ENCODE measurements at regions not wholly inside any gene's neighbourhood (a gene's known extent, or its start where the extent isn't known, plus 50 kb on each side); places are given as distances from the start of the nearest gene placed in this dataset.

DNA sequence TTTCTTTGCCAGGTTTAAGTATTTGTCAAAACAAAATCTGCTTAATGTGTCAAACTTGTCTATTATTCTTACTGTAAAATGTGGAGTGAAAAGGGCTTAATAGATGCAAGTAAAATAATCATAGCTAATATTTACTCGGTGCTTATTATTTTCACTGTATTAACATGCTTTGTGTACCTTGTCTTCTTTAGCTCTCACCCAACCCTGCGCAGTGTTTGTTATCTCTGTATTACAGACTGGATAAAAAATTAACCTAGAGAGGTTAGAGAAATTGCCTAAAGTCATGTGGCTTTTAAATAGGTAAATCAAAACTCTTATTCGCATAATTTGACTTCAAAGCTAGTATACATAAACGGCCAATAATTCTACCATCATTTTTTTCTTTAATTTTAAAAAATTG lies 1864.8 kb downstream of the MAT2B start:
- H3K27me3 ChIP-seq = no peaks in the 10 kb centered on the region
- no peak overlapping the region for H3K4me3 ChIP-seq
- TF ChIP-seq, protein P1, sequence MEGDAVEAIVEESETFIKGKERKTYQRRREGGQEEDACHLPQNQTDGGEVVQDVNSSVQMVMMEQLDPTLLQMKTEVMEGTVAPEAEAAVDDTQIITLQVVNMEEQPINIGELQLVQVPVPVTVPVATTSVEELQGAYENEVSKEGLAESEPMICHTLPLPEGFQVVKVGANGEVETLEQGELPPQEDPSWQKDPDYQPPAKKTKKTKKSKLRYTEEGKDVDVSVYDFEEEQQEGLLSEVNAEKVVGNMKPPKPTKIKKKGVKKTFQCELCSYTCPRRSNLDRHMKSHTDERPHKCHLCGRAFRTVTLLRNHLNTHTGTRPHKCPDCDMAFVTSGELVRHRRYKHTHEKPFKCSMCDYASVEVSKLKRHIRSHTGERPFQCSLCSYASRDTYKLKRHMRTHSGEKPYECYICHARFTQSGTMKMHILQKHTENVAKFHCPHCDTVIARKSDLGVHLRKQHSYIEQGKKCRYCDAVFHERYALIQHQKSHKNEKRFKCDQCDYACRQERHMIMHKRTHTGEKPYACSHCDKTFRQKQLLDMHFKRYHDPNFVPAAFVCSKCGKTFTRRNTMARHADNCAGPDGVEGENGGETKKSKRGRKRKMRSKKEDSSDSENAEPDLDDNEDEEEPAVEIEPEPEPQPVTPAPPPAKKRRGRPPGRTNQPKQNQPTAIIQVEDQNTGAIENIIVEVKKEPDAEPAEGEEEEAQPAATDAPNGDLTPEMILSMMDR (IDR thresholded peaks at IDR 0.05) = no peak
- no peak for TF ChIP-seq POLR2A (IDR thresholded peaks at IDR 0.05)
- no peaks in the 10 kb centered on the region for H3K4me1 ChIP-seq (replicated peaks in 1 of 2)
- H3K9me3 ChIP-seq (replicated peaks in 1 of 3) = no peaks in the 10 kb centered on the region
- no peaks in the 10 kb centered on the region for H3K36me3 ChIP-seq (replicated peaks in 1 of 2)
- no peak for DNase-seq
- 75 to 87% (median 80%) methylated on average over 4 of the region's 4 CpGs for WGBS, 4 donors
- intact Hi-C loops (cut with DNase I) = no loop called here
- H3K27ac ChIP-seq = no peak overlapping the region

DNA sequence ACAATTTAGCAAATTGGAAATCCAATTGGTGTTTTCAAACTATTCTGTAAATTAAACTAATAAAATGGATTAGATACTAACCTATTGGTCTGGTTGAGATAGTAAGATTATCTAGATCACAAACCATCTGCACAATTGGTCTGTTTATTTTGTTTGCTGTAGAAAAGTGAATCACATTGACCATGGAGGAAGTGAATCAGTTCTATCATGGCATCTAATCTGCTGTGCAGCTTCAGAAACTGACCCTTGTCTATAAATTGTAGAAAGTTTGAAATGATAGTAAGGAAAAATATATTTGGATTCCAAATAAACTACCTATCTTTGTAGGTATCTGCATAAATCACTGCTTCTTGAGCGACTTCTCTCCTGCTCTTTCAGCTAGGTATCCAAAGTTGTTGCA lies 1865.4 kb downstream of the MAT2B start:
- no peaks in the 10 kb centered on the region for H3K9me3 ChIP-seq (replicated peaks in 1 of 3)
- no peaks in the 10 kb centered on the region for H3K4me1 ChIP-seq (replicated peaks in 1 of 2)
- H3K4me3 ChIP-seq = no peak overlapping the region
- no peak for TF ChIP-seq POLR2A (IDR thresholded peaks at IDR 0.05)
- TF ChIP-seq, protein P1 (IDR thresholded peaks at IDR 0.05) = no peak
- intact Hi-C loops (cut with DNase I) = no loop called here
- DNase-seq = no peak
- H3K27me3 ChIP-seq = no peaks in the 10 kb centered on the region
- H3K27ac ChIP-seq = no peak overlapping the region
- WGBS, 4 donors = 46 to 75% (median 68%) methylated on average over 1 of the region's 1 CpG
- H3K36me3 ChIP-seq (replicated peaks in 1 of 2) = no peaks in the 10 kb centered on the region

DNA sequence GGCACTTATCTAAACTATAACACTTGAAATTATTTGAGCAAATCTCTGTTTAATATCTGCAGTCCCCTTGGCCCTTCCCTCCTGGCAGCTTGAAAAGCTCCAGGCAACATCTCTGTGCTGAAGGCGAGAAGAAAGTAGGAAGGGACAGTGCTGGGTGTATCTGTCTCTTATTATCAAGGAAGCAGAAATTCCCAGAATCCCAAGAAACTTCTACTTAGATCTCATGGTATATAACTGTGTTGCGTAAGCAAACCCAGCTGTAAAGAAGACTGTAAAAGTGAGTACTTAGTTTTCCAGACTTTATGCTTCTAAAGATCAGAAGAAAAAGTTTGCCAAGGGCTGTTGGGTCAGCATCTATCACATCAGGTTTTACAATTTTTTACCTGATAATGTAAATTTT lies 1869.8 kb downstream of the MAT2B start:
- Histone ChIP-seq H3K27ac (no peak overlapping the region), H3K4me3 (no peak overlapping the region), H3K27me3 (no peaks in the 10 kb centered on the region), H3K36me3 (replicated peaks in 1 of 2) (no peaks in the 10 kb centered on the region), H3K9me3 (replicated peaks in 1 of 3) (no peaks in the 10 kb centered on the region), H3K4me1 (replicated peaks in 1 of 2) (no peaks in the 10 kb centered on the region)
- WGBS, 4 donors = 73 to 93% (median 82%) methylated on average over 2 of the region's 2 CpGs
- TF ChIP-seq POLR2A (IDR thresholded peaks at IDR 0.05) = no peak
- TF ChIP-seq, protein P1 (IDR thresholded peaks at IDR 0.05) = no peak
- DNase-seq = no peak
- intact Hi-C loops (cut with DNase I) = no loop called here

DNA sequence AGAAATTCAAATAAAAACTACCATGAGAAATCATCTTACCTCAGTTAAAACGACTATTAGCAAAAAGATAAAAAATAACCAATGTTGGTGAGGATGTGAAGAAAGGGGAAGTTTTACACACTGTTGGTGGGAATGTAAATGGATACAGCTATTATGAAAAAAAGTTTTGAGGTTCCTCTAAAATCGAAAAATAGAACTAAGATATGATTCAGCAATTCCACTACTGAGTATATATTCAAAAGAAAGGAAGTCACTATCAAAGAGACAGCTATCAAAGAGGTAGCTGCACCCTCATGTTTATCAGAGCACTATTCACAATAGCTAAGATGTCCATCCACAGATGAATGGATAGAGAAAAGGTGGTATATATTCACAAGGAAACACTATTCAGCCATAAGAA lies 1888.4 kb downstream of the MAT2B start:
- Histone ChIP-seq H3K4me3 (no peak overlapping the region), H3K4me1 (replicated peaks in 1 of 2) (no peaks in the 10 kb centered on the region), H3K27me3 (no peaks in the 10 kb centered on the region), H3K36me3 (replicated peaks in 1 of 2) (no peaks in the 10 kb centered on the region), H3K27ac (no peak overlapping the region), H3K9me3 (replicated peaks in 1 of 3) (peaks cover 0 to 11% (median 0%) of the 10 kb centered on the region in 3 donors)
- TF ChIP-seq POLR2A (IDR thresholded peaks at IDR 0.05) = no peak
- intact Hi-C loops (cut with DNase I) = no loop called here
- WGBS, 4 donors = 26 to 52% (median 40%) methylated on average over 2 of the region's 2 CpGs
- DNase-seq = no peak

DNA sequence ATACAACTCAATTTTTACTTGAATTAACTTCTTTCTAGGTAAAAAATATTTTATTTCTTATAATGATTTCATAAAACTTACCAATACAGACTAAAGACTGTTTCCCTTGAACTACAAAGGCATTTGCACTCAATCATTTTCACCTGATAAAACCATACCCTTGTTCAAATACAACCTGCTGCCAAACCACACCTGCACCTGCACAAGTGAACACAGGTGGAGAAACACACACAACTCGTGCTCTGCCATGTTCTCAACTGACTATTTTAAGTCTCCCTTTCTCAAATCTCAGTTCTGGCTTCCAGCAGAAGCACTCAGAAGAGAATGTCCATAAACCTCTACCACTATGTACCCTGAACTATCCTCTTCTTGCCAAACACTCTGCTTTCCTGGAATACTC lies 1892.1 kb downstream of the MAT2B start:
- no peak overlapping the region for H3K27ac ChIP-seq
- no peak for TF ChIP-seq POLR2A (IDR thresholded peaks at IDR 0.05)
- TF ChIP-seq, protein P1 (IDR thresholded peaks at IDR 0.05) = no peak
- no peaks in the 10 kb centered on the region for H3K9me3 ChIP-seq (replicated peaks in 1 of 3)
- 39 to 43% (median 42%) methylated on average over 1 of the region's 1 CpG for WGBS, 4 donors
- no peak overlapping the region for H3K4me3 ChIP-seq
- no peaks in the 10 kb centered on the region for H3K36me3 ChIP-seq (replicated peaks in 1 of 2)
- intact Hi-C loops (cut with DNase I) = no loop called here
- no peak for DNase-seq
- no peaks in the 10 kb centered on the region for H3K27me3 ChIP-seq
- H3K4me1 ChIP-seq (replicated peaks in 1 of 2) = no peaks in the 10 kb centered on the region
